ENCODE measurements at regions not wholly inside any gene's neighbourhood (a gene's known extent, or its start where the extent isn't known, plus 50 kb on each side); places are given as distances from the start of the nearest gene placed in this dataset.

DNA sequence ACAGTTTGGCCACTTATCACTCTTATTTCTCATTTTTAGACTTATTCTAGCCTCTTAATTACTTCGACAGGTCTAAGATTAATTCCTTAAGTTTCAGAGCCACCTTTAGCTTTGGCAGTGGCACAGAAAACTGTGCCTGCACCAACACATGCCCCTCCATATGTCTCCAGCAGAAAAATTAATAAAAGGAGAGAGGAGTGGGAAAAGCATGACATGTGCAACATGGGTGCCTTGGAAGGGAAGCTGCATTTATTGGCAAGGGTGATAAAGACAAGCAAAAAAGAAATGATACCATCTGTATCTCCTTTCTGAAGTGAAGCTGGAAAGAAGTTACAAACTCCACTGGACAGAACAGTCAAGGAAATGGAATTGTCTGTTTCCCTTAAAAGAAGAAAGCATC, 121.7 kb upstream of the CFAP20DC start:
- TF ChIP-seq EZH2phosphoT487 (IDR thresholded peaks at IDR 0.05; ENCODE audit: unreplicated experiment) (no peak), EZH2 (IDR thresholded peaks at IDR 0.05; ENCODE audit: low read depth, unreplicated experiment) (no peak), CTCF (conservative IDR thresholded peaks at IDR 0.05; ENCODE audit: low read depth in 2 of 2) (no peak), JUNB (IDR thresholded peaks at IDR 0.05; ENCODE audit: unreplicated experiment) (no peak), POLR2AphosphoS5 (IDR thresholded peaks at IDR 0.05; ENCODE audit: low read depth) (no peak), CREB1 (CRISPR knock-in tag; IDR thresholded peaks at IDR 0.05; ENCODE audit: low read depth) (no peak), ETS1 (IDR thresholded peaks at IDR 0.05) (no peak), ZNF114 (CRISPR knock-in tag; IDR thresholded peaks at IDR 0.05) (no peak), STAT1 (IDR thresholded peaks at IDR 0.05; ENCODE audit: unreplicated experiment) (no peak), NANOG (IDR thresholded peaks at IDR 0.05; ENCODE audit: borderline replicate concordance) (no peak), ZNF462 (CRISPR knock-in tag; IDR thresholded peaks at IDR 0.05) (no peak), ZNF331 (CRISPR knock-in tag; IDR thresholded peaks at IDR 0.05; ENCODE audit: low read depth) (no peak)
- TF ChIP-seq, protein P1, sequence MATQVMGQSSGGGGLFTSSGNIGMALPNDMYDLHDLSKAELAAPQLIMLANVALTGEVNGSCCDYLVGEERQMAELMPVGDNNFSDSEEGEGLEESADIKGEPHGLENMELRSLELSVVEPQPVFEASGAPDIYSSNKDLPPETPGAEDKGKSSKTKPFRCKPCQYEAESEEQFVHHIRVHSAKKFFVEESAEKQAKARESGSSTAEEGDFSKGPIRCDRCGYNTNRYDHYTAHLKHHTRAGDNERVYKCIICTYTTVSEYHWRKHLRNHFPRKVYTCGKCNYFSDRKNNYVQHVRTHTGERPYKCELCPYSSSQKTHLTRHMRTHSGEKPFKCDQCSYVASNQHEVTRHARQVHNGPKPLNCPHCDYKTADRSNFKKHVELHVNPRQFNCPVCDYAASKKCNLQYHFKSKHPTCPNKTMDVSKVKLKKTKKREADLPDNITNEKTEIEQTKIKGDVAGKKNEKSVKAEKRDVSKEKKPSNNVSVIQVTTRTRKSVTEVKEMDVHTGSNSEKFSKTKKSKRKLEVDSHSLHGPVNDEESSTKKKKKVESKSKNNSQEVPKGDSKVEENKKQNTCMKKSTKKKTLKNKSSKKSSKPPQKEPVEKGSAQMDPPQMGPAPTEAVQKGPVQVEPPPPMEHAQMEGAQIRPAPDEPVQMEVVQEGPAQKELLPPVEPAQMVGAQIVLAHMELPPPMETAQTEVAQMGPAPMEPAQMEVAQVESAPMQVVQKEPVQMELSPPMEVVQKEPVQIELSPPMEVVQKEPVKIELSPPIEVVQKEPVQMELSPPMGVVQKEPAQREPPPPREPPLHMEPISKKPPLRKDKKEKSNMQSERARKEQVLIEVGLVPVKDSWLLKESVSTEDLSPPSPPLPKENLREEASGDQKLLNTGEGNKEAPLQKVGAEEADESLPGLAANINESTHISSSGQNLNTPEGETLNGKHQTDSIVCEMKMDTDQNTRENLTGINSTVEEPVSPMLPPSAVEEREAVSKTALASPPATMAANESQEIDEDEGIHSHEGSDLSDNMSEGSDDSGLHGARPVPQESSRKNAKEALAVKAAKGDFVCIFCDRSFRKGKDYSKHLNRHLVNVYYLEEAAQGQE (IDR thresholded peaks at IDR 0.05; ENCODE audit: unreplicated experiment): no peak
